ENCODE measurements at regions not wholly inside any gene's neighbourhood (a gene's known extent, or its start where the extent isn't known, plus 50 kb on each side); places are given as distances from the start of the nearest gene placed in this dataset.
A peak's percentile ranks its signal among the peaks of the same experiment; 100 is the strongest.
"Not testable (repeated sequence)": the region's sequence is repeated elsewhere in the genome, so short reads cannot be mapped to it uniquely, and the experiment has no call there.

- no peak for DNase-seq
These were observed 646.0 kb upstream of the PITX2 start for GRCh38 chr4:111268769-111269414.

GRCh38 chr4:111269439-111269838 is 646.6 kb upstream of the PITX2 start:
- no peak for DNase-seq

GRCh38 chr4:111274060-111274459 is 651.2 kb upstream of the PITX2 start:
- no peak for DNase-seq

- no peak for DNase-seq
These were observed 651.6 kb upstream of the PITX2 start for GRCh38 chr4:111274486-111274885.

GRCh38 chr4:111281219-111281618 is 658.3 kb upstream of the PITX2 start:
- DNase-seq = no peak

- DNase-seq = no peak
These were observed 659.2 kb upstream of the PITX2 start for GRCh38 chr4:111282035-111282434.

- DNase-seq = peak; percentile 6 to 8
These were observed 660.3 kb upstream of the PITX2 start for GRCh38 chr4:111283066-111283677.

GRCh38 chr4:111296466-111296865 is 673.6 kb upstream of the PITX2 start:
- no peak for DNase-seq

GRCh38 chr4:111303806-111304205 is 680.9 kb upstream of the PITX2 start:
- DNase-seq = no peak

- no peak for DNase-seq
These were observed 700.6 kb upstream of the PITX2 start for GRCh38 chr4:111323496-111323895.

- no peak for DNase-seq
These were observed 701.0 kb upstream of the PITX2 start for GRCh38 chr4:111323916-111324315.

- DNase-seq = no peak
These were observed 703.6 kb upstream of the PITX2 start for GRCh38 chr4:111326450-111326849.

- DNase-seq = peak in 1 of 2 donors; percentile 1
These were observed 707.9 kb upstream of the PITX2 start for GRCh38 chr4:111330786-111331185.

GRCh38 chr4:111334361-111334760 is 711.5 kb upstream of the PITX2 start:
- no peak for DNase-seq

GRCh38 chr4:111337186-111337876 is 714.5 kb upstream of the PITX2 start:
- DNase-seq = not testable (repeated sequence)

GRCh38 chr4:111359602-111360001 is 736.7 kb upstream of the PITX2 start:
- DNase-seq = no peak

- DNase-seq = no peak
These were observed 738.0 kb upstream of the PITX2 start for GRCh38 chr4:111360906-111361305.

GRCh38 chr4:111362941-111363361 is 740.1 kb upstream of the PITX2 start:
- DNase-seq = no peak

GRCh38 chr4:111377880-111378279 is 755.0 kb upstream of the PITX2 start:
- DNase-seq = not testable (repeated sequence)

GRCh38 chr4:111388561-111388960 is 756.7 kb upstream of the FAM241A start:
- DNase-seq = no peak

- DNase-seq = no peak
These were observed 753.4 kb upstream of the FAM241A start for GRCh38 chr4:111391829-111392228.

GRCh38 chr4:111393781-111394180 is 751.5 kb upstream of the FAM241A start:
- no peak for DNase-seq

GRCh38 chr4:111398906-111399330 is 746.3 kb upstream of the FAM241A start:
- peak in 1 of 2 donors; percentile 24 for DNase-seq
